GM18951 (cell line): ENCODE measurements at regions not wholly inside any gene's neighbourhood (a gene's known extent, or its start where the extent isn't known, plus 50 kb on each side); places are given as distances from the start of the nearest gene placed in this dataset.
"Not testable (repeated sequence)": the region's sequence is repeated elsewhere in the genome, so short reads cannot be mapped to it uniquely, and the experiment has no call there.

Experiments
- POLR2A ChIP-seq: IDR thresholded peaks from 4 replicates; pipeline ENCODE4 v1.6.1; 2011; ENCODE audit warnings: mild to moderate bottlenecking; ENCODE audit not compliant: insufficient read length, insufficient read depth; ENCODE audit errors: extremely low read depth
- in situ Hi-C: fragments of 300-500 bp; cut with MboI; formaldehyde crosslinking; loops from one replicate; pipeline ENCODE4 v1.12.0; 2022; ENCODE audit warnings: low sequenced_read_pairs, mixed read lengths, inconsistent platforms; ENCODE audit not compliant: unreplicated experiment

- TF ChIP-seq POLR2A, result no peak
- in situ Hi-C loops, result loop anchor here (10.0 kb wide), 1 partner anchor 734 kb away; no protein-coding TSS in a partner anchor
These were observed 207.2 kb upstream of the C1orf87 start for GRCh38 chr1:60280819-60281218.

- in situ Hi-C loops, result loop anchor here (10.0 kb wide), 1 partner anchor 735 kb away; no protein-coding TSS in a partner anchor
- TF ChIP-seq POLR2A, result no peak
These were observed 206.7 kb upstream of the C1orf87 start for GRCh38 chr1:60280256-60280655.

GRCh38 chr1:60279798-60280197 is 206.2 kb upstream of the C1orf87 start:
- in situ Hi-C loops, result loop anchor here (10.0 kb wide), 1 partner anchor 735 kb away; no protein-coding TSS in a partner anchor
- TF ChIP-seq POLR2A, result no peak

- TF ChIP-seq POLR2A, result no peak
- in situ Hi-C loops, result no loop called here
These were observed 203.7 kb upstream of the C1orf87 start for GRCh38 chr1:60277269-60277668.

- TF ChIP-seq POLR2A, result no peak
- in situ Hi-C loops, result no loop called here
These were observed 201.1 kb upstream of the C1orf87 start for GRCh38 chr1:60274422-60275290.

GRCh38 chr1:60273185-60273584 is 199.6 kb upstream of the C1orf87 start:
- TF ChIP-seq POLR2A, result no peak
- in situ Hi-C loops, result no loop called here

GRCh38 chr1:60271041-60271440 is 197.5 kb upstream of the C1orf87 start:
- in situ Hi-C loops, result no loop called here
- no peak for TF ChIP-seq POLR2A

- in situ Hi-C loops, result no loop called here
- no peak for TF ChIP-seq POLR2A
These were observed 194.9 kb upstream of the C1orf87 start for GRCh38 chr1:60268451-60268850.

GRCh38 chr1:60265560-60266535 is 192.3 kb upstream of the C1orf87 start:
- no peak for TF ChIP-seq POLR2A
- in situ Hi-C loops, result no loop called here

GRCh38 chr1:60262701-60263100 is 189.1 kb upstream of the C1orf87 start:
- no peak for TF ChIP-seq POLR2A
- in situ Hi-C loops, result no loop called here

- TF ChIP-seq POLR2A, result no peak
- in situ Hi-C loops, result no loop called here
These were observed 184.0 kb upstream of the C1orf87 start for GRCh38 chr1:60257531-60257930.

- TF ChIP-seq POLR2A, result no peak
- in situ Hi-C loops, result no loop called here
These were observed 182.0 kb upstream of the C1orf87 start for GRCh38 chr1:60255565-60255964.

- in situ Hi-C loops, result no loop called here
- no peak for TF ChIP-seq POLR2A
These were observed 177.9 kb upstream of the C1orf87 start for GRCh38 chr1:60251426-60251825.

- in situ Hi-C loops, result not testable (repeated sequence)
These were observed 173.9 kb upstream of the C1orf87 start for GRCh38 chr1:60247467-60247866.

- no peak for TF ChIP-seq POLR2A
- in situ Hi-C loops, result no loop called here
These were observed 171.8 kb upstream of the C1orf87 start for GRCh38 chr1:60245324-60245723.
